ENCODE measurements at regions not wholly inside any gene's neighbourhood (a gene's known extent, or its start where the extent isn't known, plus 50 kb on each side); places are given as distances from the start of the nearest gene placed in this dataset.

DNA sequence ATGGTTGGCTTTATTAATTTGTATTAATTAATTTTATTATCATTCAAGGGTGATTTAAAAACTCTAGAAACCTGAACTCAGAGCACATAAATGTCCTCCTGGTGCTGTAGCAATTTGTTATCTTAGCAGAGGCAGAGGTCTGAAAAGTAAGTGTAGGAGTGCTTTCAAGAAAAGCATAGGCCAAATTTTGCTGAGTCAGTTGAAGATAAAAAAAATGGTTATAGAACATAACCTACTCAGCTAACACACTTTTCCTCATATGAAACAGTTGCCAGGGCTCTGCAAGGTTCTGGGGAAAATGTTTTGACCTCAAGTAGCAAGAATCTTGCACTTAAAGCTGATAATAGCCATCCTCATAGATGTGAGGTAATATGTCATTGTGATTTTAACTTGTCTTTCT lies 53.5 kb upstream of the CHODL start:
- TF ChIP-seq, protein P1, sequence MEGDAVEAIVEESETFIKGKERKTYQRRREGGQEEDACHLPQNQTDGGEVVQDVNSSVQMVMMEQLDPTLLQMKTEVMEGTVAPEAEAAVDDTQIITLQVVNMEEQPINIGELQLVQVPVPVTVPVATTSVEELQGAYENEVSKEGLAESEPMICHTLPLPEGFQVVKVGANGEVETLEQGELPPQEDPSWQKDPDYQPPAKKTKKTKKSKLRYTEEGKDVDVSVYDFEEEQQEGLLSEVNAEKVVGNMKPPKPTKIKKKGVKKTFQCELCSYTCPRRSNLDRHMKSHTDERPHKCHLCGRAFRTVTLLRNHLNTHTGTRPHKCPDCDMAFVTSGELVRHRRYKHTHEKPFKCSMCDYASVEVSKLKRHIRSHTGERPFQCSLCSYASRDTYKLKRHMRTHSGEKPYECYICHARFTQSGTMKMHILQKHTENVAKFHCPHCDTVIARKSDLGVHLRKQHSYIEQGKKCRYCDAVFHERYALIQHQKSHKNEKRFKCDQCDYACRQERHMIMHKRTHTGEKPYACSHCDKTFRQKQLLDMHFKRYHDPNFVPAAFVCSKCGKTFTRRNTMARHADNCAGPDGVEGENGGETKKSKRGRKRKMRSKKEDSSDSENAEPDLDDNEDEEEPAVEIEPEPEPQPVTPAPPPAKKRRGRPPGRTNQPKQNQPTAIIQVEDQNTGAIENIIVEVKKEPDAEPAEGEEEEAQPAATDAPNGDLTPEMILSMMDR (IDR thresholded peaks at IDR 0.05; ENCODE audit: unreplicated experiment): no peak
- Mint-ChIP-seq H3K4me1 (ENCODE audit: unreplicated experiment) (no peaks in the 10 kb centered on the region), H3K4me3 (ENCODE audit: unreplicated experiment) (no peak overlapping the region), H3K36me3 (ENCODE audit: low read depth, unreplicated experiment) (no peaks in the 10 kb centered on the region), H3K27me3 (ENCODE audit: unreplicated experiment) (no peaks in the 10 kb centered on the region), H3K9me3 (ENCODE audit: unreplicated experiment) (no peaks in the 10 kb centered on the region), H3K27ac (ENCODE audit: unreplicated experiment) (no peak overlapping the region)
- DNase-seq (ENCODE audit: low spot score): no peak

DNA sequence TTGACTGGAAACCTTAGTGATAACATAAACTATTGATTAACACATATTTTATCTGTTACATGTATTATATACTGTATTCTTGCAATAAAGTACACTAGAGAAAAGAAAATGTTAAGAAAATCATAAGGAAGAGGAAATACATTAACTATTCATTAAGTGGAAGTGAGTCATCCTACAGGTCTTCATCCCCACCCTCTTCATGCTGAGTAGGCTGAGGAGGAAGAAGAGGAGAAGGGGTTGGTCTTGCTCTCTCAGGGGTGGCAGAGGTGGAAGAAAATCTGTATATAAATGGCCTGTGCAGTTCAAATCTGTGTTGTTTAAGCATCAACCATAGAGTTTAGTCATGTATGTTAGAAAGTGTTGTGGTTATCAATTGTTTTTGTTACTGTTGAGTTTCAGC lies 66.1 kb upstream of the CHODL start:
- no peaks in the 10 kb centered on the region for H3K36me3 Mint-ChIP-seq (ENCODE audit: low read depth, unreplicated experiment)
- no peak for DNase-seq (ENCODE audit: low spot score)
- no peaks in the 10 kb centered on the region for H3K4me1 Mint-ChIP-seq (ENCODE audit: unreplicated experiment)
- no peak overlapping the region for H3K27ac Mint-ChIP-seq (ENCODE audit: unreplicated experiment)
- no peak overlapping the region for H3K4me3 Mint-ChIP-seq (ENCODE audit: unreplicated experiment)
- TF ChIP-seq, protein P1 (IDR thresholded peaks at IDR 0.05; ENCODE audit: unreplicated experiment): no peak
- H3K9me3 Mint-ChIP-seq (ENCODE audit: unreplicated experiment): no peaks in the 10 kb centered on the region
- H3K27me3 Mint-ChIP-seq (ENCODE audit: unreplicated experiment): no peaks in the 10 kb centered on the region

DNA sequence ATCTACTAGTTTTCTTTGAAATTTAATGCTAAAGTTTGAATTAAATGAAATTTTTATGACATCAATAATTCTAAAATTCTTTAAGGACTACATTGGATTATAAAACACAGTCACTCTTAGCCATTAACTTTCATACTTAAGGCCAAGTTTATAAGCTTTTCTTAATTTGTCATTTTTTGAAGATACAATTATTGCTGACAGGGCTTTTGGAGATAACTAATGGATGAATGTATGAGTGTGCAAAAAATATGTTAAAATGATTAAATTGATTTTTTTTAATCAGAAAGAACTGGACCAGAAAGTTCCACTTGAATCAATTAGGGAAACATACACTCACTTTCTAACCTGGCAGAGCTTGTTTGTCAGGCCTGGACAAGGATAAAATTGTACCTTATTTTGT lies 70.3 kb upstream of the CHODL start:
- Mint-ChIP-seq H3K4me3 (ENCODE audit: unreplicated experiment) (no peak overlapping the region), H3K27me3 (ENCODE audit: unreplicated experiment) (no peaks in the 10 kb centered on the region), H3K36me3 (ENCODE audit: low read depth, unreplicated experiment) (no peaks in the 10 kb centered on the region), H3K4me1 (ENCODE audit: unreplicated experiment) (no peaks in the 10 kb centered on the region), H3K9me3 (ENCODE audit: unreplicated experiment) (no peaks in the 10 kb centered on the region), H3K27ac (ENCODE audit: unreplicated experiment) (no peak overlapping the region)
- TF ChIP-seq, protein P1 (IDR thresholded peaks at IDR 0.05; ENCODE audit: unreplicated experiment): no peak
- DNase-seq (ENCODE audit: low spot score): no peak

DNA sequence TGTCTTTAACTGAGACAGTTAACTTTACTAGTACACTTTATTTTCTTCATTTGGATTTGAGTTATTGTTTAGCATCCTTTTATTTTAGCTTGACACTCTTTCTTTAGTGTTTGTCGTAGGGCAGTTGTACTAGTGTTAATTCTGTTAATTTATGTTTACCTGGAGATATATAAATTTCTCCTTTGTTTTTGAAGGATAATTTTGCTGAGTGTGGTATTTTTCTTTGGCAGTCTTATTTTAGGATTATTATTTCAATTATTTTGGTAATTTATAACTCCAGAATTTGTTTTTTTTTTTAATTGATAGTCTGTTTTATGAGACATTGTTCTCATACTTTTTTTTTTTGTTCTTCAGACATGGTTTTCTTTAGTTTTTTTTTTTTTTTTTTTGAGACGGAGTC lies 73.8 kb upstream of the CHODL start:
- no peak overlapping the region for H3K4me3 Mint-ChIP-seq (ENCODE audit: unreplicated experiment)
- H3K4me1 Mint-ChIP-seq (ENCODE audit: unreplicated experiment): no peaks in the 10 kb centered on the region
- H3K27ac Mint-ChIP-seq (ENCODE audit: unreplicated experiment): no peak overlapping the region
- no peaks in the 10 kb centered on the region for H3K9me3 Mint-ChIP-seq (ENCODE audit: unreplicated experiment)
- TF ChIP-seq, protein P1 (IDR thresholded peaks at IDR 0.05; ENCODE audit: unreplicated experiment): no peak
- H3K27me3 Mint-ChIP-seq (ENCODE audit: unreplicated experiment): no peaks in the 10 kb centered on the region
- DNase-seq (ENCODE audit: low spot score): no peak
- no peaks in the 10 kb centered on the region for H3K36me3 Mint-ChIP-seq (ENCODE audit: low read depth, unreplicated experiment)

DNA sequence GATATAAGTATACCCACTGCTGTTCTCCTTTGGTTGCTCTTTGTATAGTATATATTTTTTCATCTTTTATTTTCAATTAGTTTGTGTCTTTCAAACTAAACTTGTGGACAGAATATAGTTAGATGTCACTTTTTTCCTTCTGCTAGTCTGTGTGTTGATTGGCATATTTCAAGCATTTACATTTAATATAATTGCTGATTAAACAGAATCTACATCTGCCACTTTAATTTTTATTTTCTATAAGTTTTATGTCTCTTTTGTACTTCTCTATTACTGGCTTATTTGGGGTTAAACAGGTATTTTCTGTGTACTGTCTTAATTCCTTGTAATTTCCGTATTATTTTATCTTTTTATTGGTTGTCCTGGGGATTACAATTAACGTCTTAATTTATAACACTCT lies 74.4 kb upstream of the CHODL start:
- Mint-ChIP-seq H3K4me1 (ENCODE audit: unreplicated experiment) (no peaks in the 10 kb centered on the region), H3K4me3 (ENCODE audit: unreplicated experiment) (no peak overlapping the region), H3K27ac (ENCODE audit: unreplicated experiment) (no peak overlapping the region), H3K36me3 (ENCODE audit: low read depth, unreplicated experiment) (no peaks in the 10 kb centered on the region), H3K9me3 (ENCODE audit: unreplicated experiment) (no peaks in the 10 kb centered on the region), H3K27me3 (ENCODE audit: unreplicated experiment) (no peaks in the 10 kb centered on the region)
- TF ChIP-seq, protein P1 (IDR thresholded peaks at IDR 0.05; ENCODE audit: unreplicated experiment): no peak
- no peak for DNase-seq (ENCODE audit: low spot score)

Data from endothelial cell (in vitro differentiated cells).